H9 (cell line): ENCODE measurements at regions not wholly inside any gene's neighbourhood (a gene's known extent, or its start where the extent isn't known, plus 50 kb on each side); places are given as distances from the start of the nearest gene placed in this dataset.

Experiments used
- DNase-seq: peaks from one replicate; pipeline ENCODE4 v3.0.0-alpha.2; 2017
- H2AFZ ChIP-seq: one replicate; pipeline ENCODE4 v1.6.1; 2013; ENCODE audit warnings: mild to moderate bottlenecking, low read length, control low read depth, moderate library complexity
- H2AK5ac ChIP-seq: 2 replicates; pipeline ENCODE4 v1.6.1; 2013; ENCODE audit warnings: low read length, control low read depth, mixed read lengths; ENCODE audit not compliant: insufficient read length
- H2BK120ac ChIP-seq: one replicate; pipeline ENCODE4 v1.6.1; 2013; ENCODE audit warnings: low read depth, mild to moderate bottlenecking, low read length, control low read depth, inconsistent platforms; ENCODE audit not compliant: poor library complexity, severe bottlenecking
- H2BK12ac ChIP-seq: 2 replicates; pipeline ENCODE4 v1.6.1; 2013; ENCODE audit warnings: low read length, control low read depth, mixed read lengths, low read depth; ENCODE audit not compliant: insufficient read length
- H2BK15ac ChIP-seq: 2 replicates; pipeline ENCODE4 v1.6.1; 2013; ENCODE audit warnings: low read depth, low read length, control low read depth
- H2BK20ac ChIP-seq: one replicate; pipeline ENCODE4 v1.6.1; 2013; ENCODE audit warnings: low read depth, mild to moderate bottlenecking, low read length, control low read depth, inconsistent platforms; ENCODE audit not compliant: poor library complexity, severe bottlenecking
- H2BK5ac ChIP-seq: 2 replicates; pipeline ENCODE4 v1.6.1; 2013; ENCODE audit warnings: low read length, control low read depth, mixed read lengths; ENCODE audit not compliant: insufficient read length
- H3K14ac ChIP-seq: 2 replicates; pipeline ENCODE4 v1.6.1; 2013; ENCODE audit warnings: low read length, control low read depth; ENCODE audit not compliant: insufficient read depth
- H3K18ac ChIP-seq: 2 replicates; pipeline ENCODE4 v1.6.1; 2013; ENCODE audit warnings: low read depth, mild to moderate bottlenecking, mixed read lengths, low read length, control low read depth; ENCODE audit not compliant: insufficient read length
- H3K23ac ChIP-seq: 2 replicates; pipeline ENCODE4 v1.6.1; 2013; ENCODE audit warnings: low read length, control low read depth, mixed read lengths, low read depth; ENCODE audit not compliant: insufficient read length
- H3K23me2 ChIP-seq: 2 replicates; pipeline ENCODE4 v1.6.1; 2013; ENCODE audit warnings: low read depth, mild to moderate bottlenecking, mixed read lengths, low read length, control low read depth; ENCODE audit not compliant: insufficient read length, poor library complexity, severe bottlenecking
- H3K27ac ChIP-seq: 2 replicates; pipeline ENCODE4 v1.5.1; 2013; ENCODE audit warnings: low read length, control low read depth, mixed read lengths, low read depth; ENCODE audit not compliant: insufficient read length
- H3K27me3 ChIP-seq: 2 replicates; pipeline ENCODE4 v1.6.1; 2013; ENCODE audit warnings: low read length, control low read depth, inconsistent platforms; ENCODE audit not compliant: insufficient read depth
- H3K4ac ChIP-seq: 2 replicates; pipeline ENCODE4 v1.6.1; 2013; ENCODE audit warnings: low read depth, mild to moderate bottlenecking, control low read depth, inconsistent platforms, low read length, moderate library complexity
- H3K4me1 ChIP-seq: 2 replicates; pipeline ENCODE4 v1.6.1; 2013; ENCODE audit warnings: low read length, control low read depth, inconsistent platforms; ENCODE audit not compliant: insufficient read depth
- H3K4me2 ChIP-seq: 2 replicates; pipeline ENCODE4 v1.6.1; 2013; ENCODE audit warnings: low read length, control low read depth, mixed read lengths; ENCODE audit not compliant: insufficient read length, insufficient read depth
- H3K56ac ChIP-seq: 2 replicates; pipeline ENCODE4 v1.6.1; 2013; ENCODE audit warnings: low read depth, mild to moderate bottlenecking, mixed read lengths, low read length, control low read depth; ENCODE audit not compliant: insufficient read length
- H3K79me1 ChIP-seq: 2 replicates; pipeline ENCODE4 v1.6.1; 2013; ENCODE audit warnings: low read depth, mild to moderate bottlenecking, moderate library complexity, low read length, control low read depth, inconsistent platforms; ENCODE audit not compliant: insufficient read depth, poor library complexity, severe bottlenecking
- H3K79me2 ChIP-seq: 2 replicates; pipeline ENCODE4 v1.6.1; 2013; ENCODE audit warnings: low read length, control low read depth, inconsistent platforms; ENCODE audit not compliant: insufficient read depth
- H3K9ac ChIP-seq: 2 replicates; pipeline ENCODE4 v1.6.1; 2013; ENCODE audit warnings: low read length, control low read depth, mixed read lengths; ENCODE audit not compliant: insufficient read length; ENCODE audit errors: extremely low read depth
- H3K9me3 ChIP-seq: one replicate; pipeline ENCODE4 v1.6.1; 2013; ENCODE audit warnings: low read depth, low read length, inconsistent platforms; ENCODE audit not compliant: control insufficient read depth
- H3T11ph ChIP-seq: one replicate; pipeline ENCODE4 v1.6.1; 2013; ENCODE audit warnings: mild to moderate bottlenecking, low read length, control low read depth, inconsistent platforms
- H4K20me1 ChIP-seq: one replicate; pipeline ENCODE4 v1.6.1; 2013; ENCODE audit not compliant: control insufficient read depth, insufficient read length, insufficient read depth
- H4K5ac ChIP-seq: 2 replicates; pipeline ENCODE4 v1.6.1; 2013; ENCODE audit warnings: low read depth, mild to moderate bottlenecking, mixed read lengths, low read length, control low read depth; ENCODE audit not compliant: insufficient read length
- H4K8ac ChIP-seq: replicated peaks from 2 replicates; pipeline ENCODE4 v1.6.1; 2013; ENCODE audit warnings: low read length, control low read depth, mixed read lengths, low read depth; ENCODE audit not compliant: insufficient read length
- H4K91ac ChIP-seq: 2 replicates; pipeline ENCODE4 v1.6.1; 2013; ENCODE audit warnings: low read depth, mild to moderate bottlenecking, moderate library complexity, mixed read lengths, low read length, control low read depth; ENCODE audit not compliant: insufficient read length
- H3K27ac Mint-ChIP-seq, 3 experiments: 2 replicates in 2 of 3; 3 replicates in 1 of 3; pipeline ENCODE4 v1.8.0; 2020 to 2021; ENCODE audit warnings: mixed read lengths in 3 of 3, mild to moderate bottlenecking in 1 of 3, moderate library complexity in 1 of 3
- H3K27me3 Mint-ChIP-seq: 2 replicates; pipeline ENCODE4 v1.8.0; 2021; ENCODE audit warnings: low read depth, mild to moderate bottlenecking, moderate library complexity, mixed read lengths
- H3K36me3 Mint-ChIP-seq, 3 experiments: 2 replicates in 2 of 3; 3 replicates in 1 of 3; pipeline ENCODE4 v1.8.0; 2020 to 2021; ENCODE audit warnings: low read depth in 3 of 3, mixed read lengths in 3 of 3; ENCODE audit not compliant: insufficient read depth in 1 of 3
- H3K4me1 Mint-ChIP-seq, 2 experiments: 2 replicates each; pipeline ENCODE4 v1.8.0; 2020; ENCODE audit warnings: mixed read lengths in 2 of 2
- H3K4me3 Mint-ChIP-seq, 2 experiments: 2 replicates in 1 of 2; 3 replicates in 1 of 2; pipeline ENCODE4 v1.8.0; 2020 to 2021; ENCODE audit warnings: mild to moderate bottlenecking in 2 of 2, mixed read lengths in 2 of 2, moderate library complexity in 1 of 2
- H3K9me3 Mint-ChIP-seq, 2 experiments: 2 replicates in 1 of 2; 3 replicates in 1 of 2; pipeline ENCODE4 v1.8.0; 2020; ENCODE audit warnings: mild to moderate bottlenecking in 2 of 2, mixed read lengths in 2 of 2, moderate library complexity in 1 of 2
- CTCF ChIP-seq: fragments of 200-600 bp; sonication (generic); conservative IDR thresholded peaks from 3 replicates; pipeline ENCODE4 v1.8.0; 2021; ENCODE audit warnings: antibody characterized with exemption, mild to moderate bottlenecking
- WGBS: extraction: QIAGEN DNeasy Blood & Tissue Kit; methylation state at CpG from one replicate; pipeline ENCODE4 v1.1.7; 2013; ENCODE audit warnings: missing lambda C conversion rate, low lambda C conversion rate, mixed read lengths; ENCODE audit not compliant: insufficient read length; ENCODE audit errors: extremely low coverage; 5-methylcytosine and 5-hydroxymethylcytosine counted together

GRCh38 chr14:22485649-22486048, 103.4 kb downstream of the DAD1 start:
- no peak for DNase-seq

More at GRCh38 chr14:22485649-22486048, 103.4 kb downstream of the DAD1 start:
- Histone ChIP-seq H3K27me3 (no peaks in the 10 kb centered on the region), H3T11ph (no peak overlapping the region), H2BK5ac (no peak overlapping the region), H2BK20ac (no peak overlapping the region), H3K18ac (no peak overlapping the region), H2BK120ac (no peak overlapping the region), H2AFZ (no peak overlapping the region), H4K8ac (no peak overlapping the region), H3K14ac (no peak overlapping the region), H3K9ac (no peak overlapping the region), H3K56ac (no peak overlapping the region), H2BK12ac (no peak overlapping the region), H2AK5ac (no peak overlapping the region), H3K79me2 (no peaks in the 10 kb centered on the region), H3K4ac (no peak overlapping the region), H3K4me1 (0 out of 2 replicates have a peak, but pooled peaks cover 2% of the 10 kb centered on the region), H4K91ac (no peak overlapping the region), H2BK15ac (no peak overlapping the region), H4K20me1 (no peaks in the 10 kb centered on the region), H3K4me2 (no peak overlapping the region), H3K23me2 (no peaks in the 10 kb centered on the region), H3K9me3 (no peaks in the 10 kb centered on the region), H3K79me1 (no peaks in the 10 kb centered on the region), H3K23ac (no peak overlapping the region), H4K5ac (no peak overlapping the region), H3K27ac (no peak overlapping the region)
- no peaks in the 10 kb centered on the region for H3K9me3 Mint-ChIP-seq
- H3K27ac Mint-ChIP-seq = no peak overlapping the region
- peaks cover 2 to 17% of the 10 kb centered on the region in 2 experiments for H3K4me1 Mint-ChIP-seq
- TF ChIP-seq CTCF = no peak
- no peak overlapping the region for H3K4me3 Mint-ChIP-seq
- WGBS = no CpG with 5 or more reads among the region's 6 CpGs
- H3K36me3 Mint-ChIP-seq = no peaks in the 10 kb centered on the region
- peaks cover 4% of the 10 kb centered on the region for H3K27me3 Mint-ChIP-seq
